ENCODE measurements at regions not wholly inside any gene's neighbourhood (a gene's known extent, or its start where the extent isn't known, plus 50 kb on each side); places are given as distances from the start of the nearest gene placed in this dataset.

DNA sequence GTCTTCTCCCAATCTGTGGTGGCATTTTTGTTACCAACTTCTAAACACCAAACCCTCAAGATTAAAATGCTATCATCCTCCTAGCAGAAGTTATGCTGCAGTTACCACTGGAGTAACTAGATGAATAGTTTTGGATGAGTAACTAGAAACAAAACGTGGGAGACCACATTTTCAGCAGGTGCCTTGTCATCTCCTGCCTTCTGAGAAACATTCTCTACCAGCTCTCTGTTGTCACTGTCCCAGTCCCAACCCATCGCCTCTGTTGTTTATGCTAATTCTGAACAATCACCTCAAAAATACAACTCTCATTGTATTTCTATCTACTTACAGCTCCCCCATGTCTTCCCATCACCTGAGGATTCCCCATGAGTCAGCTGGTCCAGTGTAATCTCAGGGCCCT is 652.5 kb upstream of the ADAMTS16 start:
- no peak for DNase-seq (ENCODE audit: low spot score)

DNA sequence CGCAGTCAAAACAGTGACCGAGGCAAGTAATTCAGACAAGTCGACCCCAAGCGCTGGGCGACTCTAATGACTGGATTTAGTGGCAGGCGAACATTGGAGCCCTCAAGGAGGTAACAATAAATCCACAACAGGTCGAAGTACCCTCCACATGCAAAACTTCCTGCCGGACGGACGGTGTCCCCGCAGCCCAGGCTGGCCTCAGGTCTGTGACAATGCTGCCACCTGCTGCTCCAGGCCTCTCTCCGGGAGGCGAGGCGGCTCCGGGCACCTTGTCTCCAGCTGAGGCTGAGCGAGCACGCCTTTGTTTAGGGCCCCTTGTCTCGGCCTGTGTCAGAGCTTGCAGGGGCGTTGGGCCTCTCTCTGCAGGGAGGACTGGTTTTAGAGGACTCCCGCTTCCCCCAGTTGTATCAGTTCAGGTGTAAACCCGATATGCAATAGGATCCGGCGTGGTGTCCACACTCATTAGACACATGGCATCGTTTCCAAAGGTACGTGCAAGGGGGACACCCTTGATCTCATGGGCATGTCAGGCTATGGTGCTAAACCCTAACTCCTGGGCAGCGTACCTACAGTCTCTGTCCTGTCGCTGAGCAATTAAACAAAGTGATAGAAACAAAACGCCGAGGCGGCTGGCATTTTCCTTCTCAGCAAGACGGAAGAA is 628.0 kb upstream of the ADAMTS16 start:
- peak; percentile 8 for DNase-seq (ENCODE audit: low spot score)

GRCh38 chr5:4513381-4513780 is 626.7 kb upstream of the ADAMTS16 start:
- DNase-seq (ENCODE audit: low spot score), result no peak

GRCh38 chr5:4514067-4514648 is 626.0 kb upstream of the ADAMTS16 start:
- no peak for DNase-seq (ENCODE audit: low spot score)

DNA sequence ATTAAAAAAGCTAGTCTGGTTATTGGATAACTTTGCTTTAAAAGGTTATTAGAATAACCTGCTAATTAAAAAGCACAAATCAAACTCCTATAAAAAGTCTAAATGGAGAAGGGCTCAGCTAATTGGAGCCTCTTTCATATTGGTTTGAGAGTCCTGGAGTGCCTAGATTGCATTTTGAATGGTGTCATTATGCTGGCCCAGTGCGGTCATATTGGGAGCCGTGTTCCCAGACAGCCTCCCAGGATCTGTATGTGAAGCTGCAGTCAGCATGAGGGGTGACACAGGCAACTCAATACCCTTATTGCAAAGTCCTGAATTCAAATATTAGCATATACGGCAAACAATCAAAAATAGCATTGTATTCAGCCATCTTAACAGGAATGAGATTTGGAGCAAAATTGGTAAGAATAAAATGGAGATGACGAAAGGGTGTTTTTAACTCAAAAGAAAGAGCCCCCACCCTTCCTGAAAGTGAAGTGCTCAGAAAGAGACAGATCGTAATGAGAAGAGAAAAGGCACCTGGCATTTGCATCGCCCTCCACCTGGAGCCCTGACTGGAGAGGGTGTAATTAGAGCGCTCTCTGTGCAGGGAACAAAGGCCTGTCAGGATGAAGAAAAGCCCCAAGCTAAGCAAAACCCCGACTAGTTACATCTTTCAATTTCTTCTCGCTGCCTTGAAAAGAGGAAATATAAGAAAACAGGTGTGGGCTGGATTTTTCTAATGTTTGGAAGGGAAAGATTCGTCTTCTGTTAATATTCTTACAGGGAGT is 621.0 kb upstream of the ADAMTS16 start:
- no peak for DNase-seq (ENCODE audit: low spot score)

DNA sequence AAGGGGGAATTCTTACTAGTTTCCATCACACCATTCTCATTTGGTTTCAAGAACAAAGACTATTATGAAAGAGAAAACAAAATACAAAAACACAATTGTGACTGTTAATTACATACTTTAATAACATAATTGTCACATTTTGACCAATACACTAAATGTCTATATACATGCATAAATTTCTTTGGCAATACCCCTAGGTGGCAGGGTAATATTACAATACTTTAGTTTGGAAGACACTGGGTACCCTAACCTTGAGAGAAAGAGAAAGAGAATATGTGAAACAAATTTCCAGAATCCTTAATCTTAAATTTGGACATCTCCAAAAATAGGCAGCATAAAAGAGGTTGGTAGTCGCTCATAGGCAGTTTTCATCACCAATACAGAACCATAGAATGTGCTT is 619.6 kb upstream of the ADAMTS16 start:
- no peak for DNase-seq (ENCODE audit: low spot score)

- no peak for DNase-seq (ENCODE audit: low spot score)
Observed at GRCh38 chr5:4523038-4523437, 617.1 kb upstream of the ADAMTS16 start.

DNA sequence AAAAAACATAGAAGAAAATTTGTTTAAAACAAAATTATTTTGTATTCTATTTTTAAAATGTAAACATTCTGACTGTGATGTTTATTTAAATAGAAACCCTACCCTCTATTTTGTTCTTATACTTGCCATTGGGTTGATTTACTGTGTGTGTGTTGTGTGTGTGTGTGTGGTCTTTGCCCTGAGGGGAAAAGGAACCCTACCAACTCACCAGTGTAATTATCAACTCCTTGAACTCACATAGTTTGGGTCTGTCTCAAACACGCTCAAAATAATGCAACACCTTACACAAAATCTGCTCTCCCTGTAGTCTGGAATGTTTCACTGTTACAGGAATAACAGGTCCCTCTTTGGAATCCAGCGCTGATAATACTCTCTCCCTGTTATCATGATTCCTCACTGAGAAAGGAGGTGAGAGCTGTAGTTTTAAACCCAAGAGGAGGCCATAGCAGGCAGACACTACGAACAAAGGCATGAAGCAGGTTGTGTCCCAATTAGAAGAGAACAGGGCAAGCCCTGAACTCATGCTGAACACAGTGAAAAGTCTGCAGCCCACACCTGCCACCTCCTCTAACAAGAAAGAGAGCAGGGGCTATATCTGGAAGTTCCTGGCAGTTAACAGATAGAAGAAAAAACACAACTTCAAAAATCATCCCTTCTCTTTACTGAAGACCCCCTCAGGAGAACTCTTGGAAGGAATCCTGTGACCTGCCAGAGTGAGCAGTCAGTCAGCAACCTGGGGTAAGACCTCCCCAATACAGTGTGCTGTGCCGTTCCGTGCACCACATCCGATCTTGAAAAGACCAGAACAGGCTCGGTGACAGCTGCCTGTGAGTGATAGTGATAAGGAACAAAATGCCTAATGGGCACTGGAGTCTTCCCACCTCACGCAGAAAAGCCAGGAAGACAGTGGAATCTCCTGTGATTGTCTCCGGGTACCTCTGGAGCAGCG is 608.1 kb upstream of the ADAMTS16 start:
- no peak for DNase-seq (ENCODE audit: low spot score)

DNA sequence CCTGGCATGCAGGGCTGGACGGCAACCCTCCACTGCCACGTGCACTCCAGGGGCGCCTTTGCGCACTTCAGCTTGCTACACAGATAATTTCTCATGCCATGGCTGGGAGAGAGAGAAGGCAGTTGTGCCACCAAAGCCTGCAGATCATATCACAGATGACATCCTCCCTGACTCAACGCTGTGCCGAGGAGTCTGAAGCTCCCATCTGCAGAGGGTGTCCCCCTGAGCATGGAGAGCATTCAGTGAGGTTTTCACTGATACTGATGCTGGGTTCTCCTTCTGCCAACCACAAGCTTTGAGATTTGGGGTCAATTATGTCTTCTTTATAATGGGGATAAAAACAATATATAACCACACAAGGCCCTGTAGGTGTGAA is 607.4 kb upstream of the ADAMTS16 start:
- DNase-seq (ENCODE audit: low spot score), result no peak

GRCh38 chr5:4533457-4534105 is 606.5 kb upstream of the ADAMTS16 start:
- no peak for DNase-seq (ENCODE audit: low spot score)

DNA sequence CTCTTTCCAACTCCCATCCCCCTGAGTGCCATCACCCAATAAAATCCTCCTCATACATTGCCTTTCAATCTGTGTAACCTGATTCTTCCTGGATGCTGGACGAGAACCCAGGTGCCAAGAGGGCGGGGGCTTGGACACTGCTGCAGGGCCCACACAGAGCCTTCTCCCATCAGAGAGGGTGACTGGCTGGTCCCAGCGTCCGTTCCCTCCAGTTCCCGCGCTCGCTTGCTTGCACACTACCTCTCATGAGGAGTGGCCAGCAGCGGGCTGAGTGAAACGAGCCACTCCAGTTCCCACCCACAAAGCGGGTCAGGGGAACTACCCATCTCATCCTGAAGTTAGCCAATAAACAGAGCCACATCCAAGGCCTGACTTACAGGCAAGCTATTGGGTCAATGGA is 602.6 kb upstream of the ADAMTS16 start:
- DNase-seq (ENCODE audit: low spot score), result no peak

- no peak for DNase-seq (ENCODE audit: low spot score)
Observed at GRCh38 chr5:4540375-4541173, 599.6 kb upstream of the ADAMTS16 start.

- DNase-seq (ENCODE audit: low spot score), result no peak
Observed at GRCh38 chr5:4541334-4541733, 598.8 kb upstream of the ADAMTS16 start.

DNA sequence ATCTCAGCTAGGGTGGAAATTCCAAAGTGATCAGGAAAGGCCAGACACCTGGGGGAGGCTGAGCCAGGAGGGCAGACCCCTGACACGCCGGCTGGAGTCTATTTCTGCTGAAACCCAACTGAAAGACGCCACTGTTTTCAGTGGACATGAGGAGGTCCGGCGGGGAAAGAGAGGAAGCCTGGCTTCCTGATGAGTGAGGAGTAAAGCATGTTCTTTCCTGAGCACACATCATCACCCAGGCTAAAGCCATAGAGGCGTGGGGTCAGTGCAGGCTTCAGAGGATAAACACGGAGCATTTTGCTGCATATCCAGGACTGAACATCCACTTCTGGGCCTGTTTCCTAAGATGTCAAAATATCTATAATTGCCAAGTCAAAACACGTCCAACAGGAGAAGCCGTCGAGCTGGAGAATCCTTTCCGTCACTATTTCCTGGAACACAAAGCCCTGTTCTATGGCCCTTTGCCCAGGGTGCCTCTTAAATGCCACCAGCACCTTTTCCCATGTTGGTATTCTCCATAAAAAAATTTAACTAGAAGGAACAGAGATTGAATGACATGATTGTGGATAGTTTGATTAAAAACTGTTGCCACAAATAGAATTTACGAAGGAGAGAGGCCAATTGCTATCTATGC is 597.9 kb upstream of the ADAMTS16 start:
- DNase-seq (ENCODE audit: low spot score), result no peak

- no peak for DNase-seq (ENCODE audit: low spot score)
Observed at GRCh38 chr5:4544049-4544670, 596.0 kb upstream of the ADAMTS16 start.

GRCh38 chr5:4547547-4547946 is 592.6 kb upstream of the ADAMTS16 start:
- DNase-seq (ENCODE audit: low spot score), result no peak

DNA sequence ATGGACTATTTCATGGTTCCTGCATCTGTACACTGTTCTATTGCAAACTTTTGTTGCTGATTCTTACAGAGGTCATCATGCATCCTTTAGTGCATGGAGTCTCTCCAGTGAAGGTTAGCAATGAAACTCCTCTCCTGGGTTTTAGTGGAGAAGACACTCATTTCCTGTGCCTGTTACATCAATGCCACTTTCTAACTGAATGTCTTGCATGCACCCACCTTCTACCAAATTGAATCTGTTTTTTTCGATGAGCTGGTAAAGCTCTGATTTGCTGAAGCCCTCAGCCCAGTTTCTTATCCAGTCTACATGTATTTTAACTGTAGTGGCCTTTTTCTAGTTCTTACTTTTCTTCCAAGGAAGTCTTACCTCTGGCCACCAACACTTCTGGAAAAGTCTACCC is 591.8 kb upstream of the ADAMTS16 start:
- no peak for DNase-seq (ENCODE audit: low spot score)

GRCh38 chr5:4549351-4549750 is 590.8 kb upstream of the ADAMTS16 start:
- no peak for DNase-seq (ENCODE audit: low spot score)

GRCh38 chr5:4551034-4551433 is 589.1 kb upstream of the ADAMTS16 start:
- DNase-seq (ENCODE audit: low spot score), result peak; percentile 11

GRCh38 chr5:4553130-4553529 is 587.0 kb upstream of the ADAMTS16 start:
- no peak for DNase-seq (ENCODE audit: low spot score)
